HFFc6 (cell line): ENCODE measurements at regions not wholly inside any gene's neighbourhood (a gene's known extent, or its start where the extent isn't known, plus 50 kb on each side); places are given as distances from the start of the nearest gene placed in this dataset.
"Not testable (repeated sequence)": the region's sequence is repeated elsewhere in the genome, so short reads cannot be mapped to it uniquely, and the experiment has no call there.

ENCODE experiments used
- DNase-seq: peaks from one replicate; pipeline ENCODE4 v3.0.0-alpha.2; 2018
- H3K27ac Mint-ChIP-seq: 2 replicates; pipeline ENCODE4 v1.8.0; 2020; ENCODE audit warnings: mild to moderate bottlenecking, mixed read lengths
- H3K27me3 Mint-ChIP-seq: 2 replicates; pipeline ENCODE4 v1.8.0; 2021; ENCODE audit warnings: mild to moderate bottlenecking, moderate library complexity, mixed read lengths; ENCODE audit not compliant: insufficient read depth
- H3K36me3 Mint-ChIP-seq: 2 replicates; pipeline ENCODE4 v1.8.0; 2021; ENCODE audit warnings: low read depth, mixed read lengths
- H3K4me1 Mint-ChIP-seq: 2 replicates; pipeline ENCODE4 v1.8.0; 2020; ENCODE audit warnings: low read depth, mixed read lengths
- H3K4me3 Mint-ChIP-seq: 2 replicates; pipeline ENCODE4 v1.8.0; 2020; ENCODE audit warnings: mild to moderate bottlenecking, moderate library complexity, mixed read lengths
- H3K9me3 Mint-ChIP-seq: 2 replicates; pipeline ENCODE4 v1.8.0; 2020; ENCODE audit warnings: mild to moderate bottlenecking, mixed read lengths
- CTCF ChIP-seq: fragments of 200-600 bp; sonication (generic); IDR thresholded peaks from 2 replicates; pipeline ENCODE4 v1.5.0; 2021; ENCODE audit warnings: antibody characterized with exemption, mild to moderate bottlenecking

- Mint-ChIP-seq H3K4me3 (no peak overlapping the region), H3K36me3 (no peaks in the 10 kb centered on the region), H3K9me3 (peaks cover 2% of the 10 kb centered on the region; the same call in 1 of the 2 replicates), H3K4me1 (no peaks in the 10 kb centered on the region), H3K27ac (no peak overlapping the region), H3K27me3 (peaks cover 8% of the 10 kb centered on the region; the same call in 1 of the 2 replicates)
- DNase-seq = no peak
- no peak for TF ChIP-seq CTCF
Observed at GRCh38 chr12:67085699-67086098, 183.5 kb upstream of the CAND1 start.

GRCh38 chr12:67086116-67086515 lies 183.0 kb upstream of the CAND1 start:
- no peak overlapping the region for H3K27ac Mint-ChIP-seq
- no peak for TF ChIP-seq CTCF
- H3K9me3 Mint-ChIP-seq = peaks cover 4% of the 10 kb centered on the region; the same call in 1 of the 2 replicates
- H3K4me1 Mint-ChIP-seq = no peaks in the 10 kb centered on the region
- no peak overlapping the region for H3K4me3 Mint-ChIP-seq
- no peaks in the 10 kb centered on the region for H3K36me3 Mint-ChIP-seq
- DNase-seq = no peak
- H3K27me3 Mint-ChIP-seq = peaks cover 6% of the 10 kb centered on the region; the same call in 1 of the 2 replicates

GRCh38 chr12:67088401-67089118 lies 180.6 kb upstream of the CAND1 start:
- DNase-seq = no peak
- no peaks in the 10 kb centered on the region for H3K36me3 Mint-ChIP-seq
- H3K4me3 Mint-ChIP-seq = no peak overlapping the region
- H3K27me3 Mint-ChIP-seq = peaks cover 1% of the 10 kb centered on the region; the same call in 1 of the 2 replicates
- no peak overlapping the region for H3K27ac Mint-ChIP-seq
- H3K9me3 Mint-ChIP-seq = peaks cover 8% of the 10 kb centered on the region; the same call in 1 of the 2 replicates
- H3K4me1 Mint-ChIP-seq = no peaks in the 10 kb centered on the region
- no peak for TF ChIP-seq CTCF

- Mint-ChIP-seq H3K27ac (no peak overlapping the region), H3K36me3 (no peaks in the 10 kb centered on the region), H3K27me3 (peaks cover 1% of the 10 kb centered on the region), H3K4me3 (no peak overlapping the region), H3K9me3 (peaks cover 8% of the 10 kb centered on the region; the same call in 1 of the 2 replicates), H3K4me1 (no peaks in the 10 kb centered on the region)
- TF ChIP-seq CTCF = no peak
- no peak for DNase-seq
Observed at GRCh38 chr12:67091204-67091603, 178.0 kb upstream of the CAND1 start.

GRCh38 chr12:67091678-67092077 lies 177.5 kb upstream of the CAND1 start:
- DNase-seq = no peak
- peaks cover 8% of the 10 kb centered on the region; the same call in 1 of the 2 replicates for H3K9me3 Mint-ChIP-seq
- H3K27ac Mint-ChIP-seq = no peak overlapping the region
- peaks cover 1% of the 10 kb centered on the region for H3K27me3 Mint-ChIP-seq
- no peak overlapping the region for H3K4me3 Mint-ChIP-seq
- H3K36me3 Mint-ChIP-seq = no peaks in the 10 kb centered on the region
- no peak for TF ChIP-seq CTCF
- H3K4me1 Mint-ChIP-seq = no peaks in the 10 kb centered on the region

- not testable (repeated sequence) for H3K36me3 Mint-ChIP-seq, H3K9me3 Mint-ChIP-seq, H3K4me1 Mint-ChIP-seq, H3K4me3 Mint-ChIP-seq, H3K27me3 Mint-ChIP-seq, DNase-seq, H3K27ac Mint-ChIP-seq
Observed at GRCh38 chr12:67092934-67093333, 176.2 kb upstream of the CAND1 start.
